ENCODE measurements at regions not wholly inside any gene's neighbourhood (a gene's known extent, or its start where the extent isn't known, plus 50 kb on each side); places are given as distances from the start of the nearest gene placed in this dataset.
A peak's percentile ranks its signal among the peaks of the same experiment; 100 is the strongest.

DNA sequence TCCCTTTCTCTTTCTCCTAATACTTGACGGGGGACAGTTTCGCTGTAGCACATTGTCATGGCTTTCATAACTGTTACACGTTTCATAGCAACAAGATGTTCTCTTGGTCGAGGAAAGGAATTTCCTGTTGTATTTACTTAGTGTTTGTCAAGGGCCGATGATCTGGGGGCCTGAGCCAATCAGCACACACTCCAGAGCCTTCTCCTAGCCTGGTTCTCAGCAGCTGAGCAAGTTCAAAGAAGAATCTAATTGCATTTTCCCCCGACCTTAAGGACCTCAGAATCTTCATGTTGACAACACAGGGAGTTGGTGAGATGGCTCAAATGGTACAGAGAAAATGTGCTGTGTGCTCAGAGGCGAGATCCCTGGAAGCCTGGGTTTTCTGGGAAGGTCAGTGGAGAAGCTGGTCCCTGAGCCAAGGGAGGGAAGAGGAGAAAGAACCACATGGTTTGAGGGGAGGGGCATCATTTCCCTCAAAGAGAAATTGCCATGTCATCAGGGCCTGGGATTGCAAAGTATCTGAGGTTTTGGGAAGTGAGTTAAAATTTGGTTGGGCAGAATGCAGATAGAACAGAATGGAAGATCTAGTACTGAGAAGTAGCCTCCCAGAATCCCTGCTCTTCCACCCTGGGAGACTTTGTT, 76.9 kb upstream of the AGAP1 start:
- Histone ChIP-seq H3K27ac (ENCODE audit: poor library complexity, severe bottlenecking) (no peak overlapping the region), H3K4me1 (ENCODE audit: insufficient read depth, poor library complexity, severe bottlenecking) (no peaks in the 10 kb centered on the region), H3K4me3 (ENCODE audit: severe bottlenecking) (no peak overlapping the region), H3K9me3 (ENCODE audit: severe bottlenecking) (no peaks in the 10 kb centered on the region), H3K36me3 (ENCODE audit: low read depth) (no peaks in the 10 kb centered on the region), H3K27me3 (ENCODE audit: insufficient read depth, poor library complexity, severe bottlenecking) (no peaks in the 10 kb centered on the region)
- ATAC-seq (ENCODE audit: low read depth) (peak; percentile 38; the same call in 1 of the 3 replicates), DNase-seq (ENCODE audit: low spot score) (no peak)
- TF ChIP-seq, protein P1, sequence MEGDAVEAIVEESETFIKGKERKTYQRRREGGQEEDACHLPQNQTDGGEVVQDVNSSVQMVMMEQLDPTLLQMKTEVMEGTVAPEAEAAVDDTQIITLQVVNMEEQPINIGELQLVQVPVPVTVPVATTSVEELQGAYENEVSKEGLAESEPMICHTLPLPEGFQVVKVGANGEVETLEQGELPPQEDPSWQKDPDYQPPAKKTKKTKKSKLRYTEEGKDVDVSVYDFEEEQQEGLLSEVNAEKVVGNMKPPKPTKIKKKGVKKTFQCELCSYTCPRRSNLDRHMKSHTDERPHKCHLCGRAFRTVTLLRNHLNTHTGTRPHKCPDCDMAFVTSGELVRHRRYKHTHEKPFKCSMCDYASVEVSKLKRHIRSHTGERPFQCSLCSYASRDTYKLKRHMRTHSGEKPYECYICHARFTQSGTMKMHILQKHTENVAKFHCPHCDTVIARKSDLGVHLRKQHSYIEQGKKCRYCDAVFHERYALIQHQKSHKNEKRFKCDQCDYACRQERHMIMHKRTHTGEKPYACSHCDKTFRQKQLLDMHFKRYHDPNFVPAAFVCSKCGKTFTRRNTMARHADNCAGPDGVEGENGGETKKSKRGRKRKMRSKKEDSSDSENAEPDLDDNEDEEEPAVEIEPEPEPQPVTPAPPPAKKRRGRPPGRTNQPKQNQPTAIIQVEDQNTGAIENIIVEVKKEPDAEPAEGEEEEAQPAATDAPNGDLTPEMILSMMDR (IDR thresholded peaks at IDR 0.05; ENCODE audit: poor library complexity, severe bottlenecking), result no peak

DNA sequence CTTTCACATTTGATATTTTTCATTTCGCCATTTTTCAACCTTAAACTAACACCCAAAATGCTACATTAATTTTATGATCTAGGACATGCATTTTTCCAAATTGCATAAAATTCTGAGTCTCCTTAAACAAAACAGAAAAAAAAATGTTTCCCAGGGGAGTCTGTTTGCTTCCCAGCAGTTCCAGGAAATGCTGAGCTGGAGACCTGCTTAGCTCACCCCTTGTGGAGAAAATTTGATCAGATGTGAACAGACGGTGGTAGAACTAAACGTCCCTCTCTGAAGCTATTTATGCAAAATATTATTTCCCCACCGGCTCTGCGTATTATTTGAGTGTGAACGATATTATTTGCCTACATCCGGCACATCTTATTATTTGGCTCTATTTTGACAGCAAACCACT, 74.9 kb upstream of the AGAP1 start:
- TF ChIP-seq, protein P1 (IDR thresholded peaks at IDR 0.05; ENCODE audit: poor library complexity, severe bottlenecking), result no peak

DNA sequence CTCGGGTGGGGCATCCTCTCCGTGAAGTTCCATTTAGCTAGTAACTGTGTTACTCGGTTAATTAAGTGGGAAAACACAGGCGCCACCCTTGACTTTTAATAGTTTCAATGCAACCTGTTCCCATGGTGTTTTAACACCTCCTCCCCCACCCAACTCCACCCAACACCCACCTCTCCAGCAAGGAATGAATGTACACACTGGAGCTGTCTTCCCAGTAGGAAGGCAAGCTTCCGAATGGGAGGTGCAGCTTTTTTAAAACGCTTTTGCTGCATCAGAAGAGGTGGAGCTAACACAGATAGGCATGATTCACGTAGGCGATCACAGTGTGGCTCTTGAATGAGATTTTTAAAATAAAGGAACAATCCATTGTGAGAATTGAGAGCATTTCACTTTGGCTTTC, 73.8 kb upstream of the AGAP1 start:
- H3K36me3 ChIP-seq (ENCODE audit: low read depth), result no peaks in the 10 kb centered on the region
- no peak overlapping the region for H3K27ac ChIP-seq (ENCODE audit: poor library complexity, severe bottlenecking)
- H3K9me3 ChIP-seq (ENCODE audit: severe bottlenecking), result no peaks in the 10 kb centered on the region
- H3K4me1 ChIP-seq (ENCODE audit: insufficient read depth, poor library complexity, severe bottlenecking), result no peaks in the 10 kb centered on the region
- H3K27me3 ChIP-seq (ENCODE audit: insufficient read depth, poor library complexity, severe bottlenecking), result no peaks in the 10 kb centered on the region
- H3K4me3 ChIP-seq (ENCODE audit: severe bottlenecking), result no peak overlapping the region
- ATAC-seq (ENCODE audit: low read depth) (no peak), DNase-seq (ENCODE audit: low spot score) (no peak)
- TF ChIP-seq, protein P1 (IDR thresholded peaks at IDR 0.05; ENCODE audit: poor library complexity, severe bottlenecking), result no peak

More for the DNA sequence above, 74.9 kb upstream of the AGAP1 start:
- Histone ChIP-seq H3K9me3 (ENCODE audit: severe bottlenecking) (no peaks in the 10 kb centered on the region), H3K27me3 (ENCODE audit: insufficient read depth, poor library complexity, severe bottlenecking) (no peaks in the 10 kb centered on the region), H3K4me3 (ENCODE audit: severe bottlenecking) (no peak overlapping the region), H3K36me3 (ENCODE audit: low read depth) (no peaks in the 10 kb centered on the region), H3K4me1 (ENCODE audit: insufficient read depth, poor library complexity, severe bottlenecking) (no peaks in the 10 kb centered on the region), H3K27ac (ENCODE audit: poor library complexity, severe bottlenecking) (no peak overlapping the region)
- no peak for ATAC-seq (ENCODE audit: low read depth)
- no peak for DNase-seq (ENCODE audit: low spot score)

DNA sequence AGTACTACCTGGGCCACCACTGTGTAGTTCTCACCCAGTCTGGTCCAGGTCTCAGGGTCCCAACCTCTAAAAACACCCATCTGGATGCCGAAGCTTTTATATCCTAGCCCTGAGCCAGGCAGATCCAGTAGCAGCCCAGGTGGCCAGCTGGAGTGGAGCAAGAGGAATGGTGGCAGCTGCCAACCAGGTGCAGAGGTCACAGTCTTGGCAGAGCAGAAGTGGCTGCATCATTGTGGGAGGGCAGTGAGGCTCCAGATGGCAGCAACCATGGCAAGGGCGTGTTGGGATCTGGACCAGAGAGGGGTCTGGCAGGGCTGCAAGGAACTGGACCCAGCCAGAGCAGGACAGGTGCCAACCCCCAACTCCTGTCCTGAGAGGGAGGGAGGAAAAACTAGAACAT, 72.2 kb upstream of the AGAP1 start:
- no peak overlapping the region for H3K4me3 ChIP-seq (ENCODE audit: severe bottlenecking)
- H3K36me3 ChIP-seq (ENCODE audit: low read depth), result no peaks in the 10 kb centered on the region
- TF ChIP-seq, protein P1 (IDR thresholded peaks at IDR 0.05; ENCODE audit: poor library complexity, severe bottlenecking), result no peak
- H3K9me3 ChIP-seq (ENCODE audit: severe bottlenecking), result no peaks in the 10 kb centered on the region
- no peaks in the 10 kb centered on the region for H3K4me1 ChIP-seq (ENCODE audit: insufficient read depth, poor library complexity, severe bottlenecking)
- no peak overlapping the region for H3K27ac ChIP-seq (ENCODE audit: poor library complexity, severe bottlenecking)
- DNase-seq (ENCODE audit: low spot score), result no peak
- no peaks in the 10 kb centered on the region for H3K27me3 ChIP-seq (ENCODE audit: insufficient read depth, poor library complexity, severe bottlenecking)
- no peak for ATAC-seq (ENCODE audit: low read depth)

DNA sequence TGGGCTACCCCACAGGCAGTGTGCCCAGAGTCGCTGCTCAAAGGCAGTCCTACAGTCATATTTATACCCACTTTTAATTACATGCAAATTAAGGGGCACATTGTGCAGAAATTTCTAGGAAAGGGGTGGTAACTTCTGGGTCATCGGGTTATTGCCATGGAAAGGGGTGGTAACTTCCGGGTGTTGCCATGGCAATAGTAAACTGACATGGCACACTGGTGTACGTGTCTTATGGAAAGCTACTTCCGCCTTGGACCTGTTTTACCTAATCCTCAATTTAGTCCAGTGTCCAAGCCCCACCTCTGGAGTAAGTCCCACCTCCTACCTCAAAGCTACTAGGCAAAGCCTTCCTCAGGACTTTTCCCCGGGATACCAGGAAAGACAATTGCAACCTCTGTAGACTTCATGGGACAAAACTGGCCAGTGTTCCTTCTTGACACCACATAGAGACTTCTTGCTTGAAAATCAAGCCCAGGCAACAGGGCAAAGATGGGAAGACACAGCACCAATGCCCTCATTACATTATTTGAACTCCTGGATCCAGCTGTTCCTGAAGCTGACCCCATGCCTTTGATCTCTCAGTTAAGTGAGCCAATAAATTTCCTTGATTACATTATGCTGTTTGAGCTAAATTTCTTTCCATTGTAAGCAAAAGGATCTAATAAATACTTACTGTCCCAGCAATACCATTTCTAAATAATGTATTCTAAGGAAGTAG, 63.3 kb upstream of the AGAP1 start:
- TF ChIP-seq, protein P1 (IDR thresholded peaks at IDR 0.05; ENCODE audit: poor library complexity, severe bottlenecking), result no peak
- no peaks in the 10 kb centered on the region for H3K4me1 ChIP-seq (ENCODE audit: insufficient read depth, poor library complexity, severe bottlenecking)
- ATAC-seq (ENCODE audit: low read depth), result no peak

More for the DNA sequence above, 63.3 kb upstream of the AGAP1 start:
- no peak overlapping the region for H3K4me3 ChIP-seq (ENCODE audit: severe bottlenecking)
- H3K9me3 ChIP-seq (ENCODE audit: severe bottlenecking), result no peaks in the 10 kb centered on the region
- no peaks in the 10 kb centered on the region for H3K27me3 ChIP-seq (ENCODE audit: insufficient read depth, poor library complexity, severe bottlenecking)
- no peak for DNase-seq (ENCODE audit: low spot score)
- no peaks in the 10 kb centered on the region for H3K36me3 ChIP-seq (ENCODE audit: low read depth)
- H3K27ac ChIP-seq (ENCODE audit: poor library complexity, severe bottlenecking), result no peak overlapping the region
